Endothelial cell of umbilical vein (primary cell): ENCODE measurements at regions not wholly inside any gene's neighbourhood (a gene's known extent, or its start where the extent isn't known, plus 50 kb on each side); places are given as distances from the start of the nearest gene placed in this dataset.

ENCODE experiments used
- BruUV-seq: library from RNA; stranded (reverse); fragments of 400-500 nt; replicated peaks from 2 replicates; lab custom pipeline; 2021; lab: Mats Ljungman, UMichigan
- CTCF ChIA-PET: fragments of 300-600, 350-600 bp; sonication (Branson Sonifier 250); formaldehyde crosslinking; loops from one replicate; lab custom pipeline; 2021; ENCODE audit warnings: antibody characterized with exemption, inconsistent platforms; lab: Charles Lee
- POLR2A ChIA-PET: fragments of 300-600, 350-600 bp; sonication (Branson Sonifier 250); formaldehyde crosslinking; loops from one replicate; lab custom pipeline; 2021; ENCODE audit warnings: antibody characterized with exemption, inconsistent platforms; lab: Charles Lee
- DNase-seq: peaks from one replicate; pipeline ENCODE4 v3.0.0-alpha.2; 2011; ENCODE audit warnings: low read depth, low spot score
- FAIRE-seq: peaks from 2 replicates; lab custom pipeline; 2011; peaks lifted over from hg19 to GRCh38; lab: Jason Lieb, UNC
- H2AFZ ChIP-seq: 2 replicates; pipeline ENCODE4 v1.6.0; 2012; ENCODE audit warnings: low read depth, low read length, control low read depth, inconsistent platforms
- H3K27ac ChIP-seq: 2 replicates; pipeline ENCODE4 v1.5.1; 2011; ENCODE audit warnings: low read depth, mild to moderate bottlenecking, control low read depth, low read length, moderate library complexity; ENCODE audit not compliant: insufficient read depth
- H3K27me3 ChIP-seq, 2 experiments: 2 replicates each; pipeline versions ENCODE4 v1.6.0 to v1.6.1; 2011; ENCODE audit warnings: low read length in 2 of 2, mixed read lengths in 1 of 2; ENCODE audit not compliant: control insufficient read depth in 2 of 2, insufficient read depth in 2 of 2
- H3K36me3 ChIP-seq, 2 experiments: 2 replicates in 1 of 2; 3 replicates in 1 of 2; pipeline ENCODE4 v1.5.1; 2011; ENCODE audit warnings: low read length in 2 of 2, mild to moderate bottlenecking in 1 of 2, moderate library complexity in 1 of 2; ENCODE audit not compliant: control insufficient read depth in 2 of 2, insufficient read depth in 2 of 2; ENCODE audit errors: extremely low read depth in 1 of 2
- H3K4me1 ChIP-seq: 3 replicates; pipeline ENCODE4 v1.5.1; 2011; ENCODE audit warnings: mild to moderate bottlenecking, low read length; ENCODE audit not compliant: control insufficient read depth, insufficient read depth; ENCODE audit errors: extremely low read depth
- H3K4me2 ChIP-seq: 2 replicates; pipeline ENCODE4 v1.6.1; 2011; ENCODE audit warnings: low read length, control low read depth, mixed read lengths; ENCODE audit not compliant: insufficient read depth
- H3K4me3 ChIP-seq, 3 experiments: fragments of 200-600 bp in 1 of 3; sonication (generic), shearing (Covaris generic) in 1 of 3; replicated peaks in 1 of 3; 2 replicates each; pipeline ENCODE4 v1.5.1; 2011 to 2016; ENCODE audit warnings: control low read depth in 3 of 3, low read length in 3 of 3, mild to moderate bottlenecking in 2 of 3, inconsistent platforms in 1 of 3, low read depth in 1 of 3, moderate library complexity in 1 of 3; ENCODE audit not compliant: insufficient read depth in 1 of 3
- H3K79me2 ChIP-seq: 2 replicates; pipeline ENCODE4 v1.6.0; 2012; ENCODE audit warnings: low read length, inconsistent platforms; ENCODE audit not compliant: control insufficient read depth, insufficient read depth
- H3K9ac ChIP-seq: replicated peaks from 2 replicates; pipeline ENCODE3; 2011; ENCODE audit warnings: low read length, control low read depth; ENCODE audit not compliant: insufficient read depth; ENCODE audit errors: extremely low read depth
- H3K9me1 ChIP-seq: replicated peaks from 3 replicates; pipeline ENCODE4 v1.6.0; 2011; ENCODE audit warnings: mild to moderate bottlenecking, low read length; ENCODE audit not compliant: control insufficient read depth, insufficient read depth; ENCODE audit errors: extremely low read depth
- H3K9me3 ChIP-seq: replicated peaks from 2 replicates; pipeline ENCODE4 v1.5.1; 2012; ENCODE audit warnings: low read length, inconsistent platforms; ENCODE audit not compliant: control insufficient read depth, insufficient read depth
- H4K20me1 ChIP-seq: replicated peaks from 2 replicates; pipeline ENCODE3; 2011; ENCODE audit warnings: mild to moderate bottlenecking, low read length; ENCODE audit not compliant: control insufficient read depth, insufficient read depth; ENCODE audit errors: extremely low read depth
- EZH2 ChIP-seq: IDR thresholded peaks from 2 replicates; pipeline ENCODE4 v1.6.1; 2012; ENCODE audit warnings: borderline replicate concordance, low read depth, mild to moderate bottlenecking, moderate library complexity, low read length, inconsistent platforms; ENCODE audit not compliant: severe bottlenecking
- FOS ChIP-seq: IDR thresholded peaks from 2 replicates; pipeline ENCODE4 v1.6.1; 2011; ENCODE audit warnings: mild to moderate bottlenecking, low read length, moderate library complexity, borderline replicate concordance; ENCODE audit not compliant: insufficient read depth
- GATA2 ChIP-seq: IDR thresholded peaks from 2 replicates; pipeline ENCODE4 v1.7.0; 2011; ENCODE audit warnings: low read depth, mild to moderate bottlenecking, moderate library complexity, mixed read lengths, low read length; ENCODE audit not compliant: insufficient read length, insufficient read depth
- MYC ChIP-seq: IDR thresholded peaks from one replicate; pipeline ENCODE4 v1.6.1; 2011; ENCODE audit warnings: mild to moderate bottlenecking, low read depth, low read length
- POLR2A ChIP-seq: IDR thresholded peaks from 2 replicates; pipeline ENCODE4 v1.6.1; 2012; ENCODE audit warnings: low read depth, mild to moderate bottlenecking, control low read depth, low read length
- dilution Hi-C: fragments of 300-500 bp; cut with MboI; formaldehyde crosslinking; loops from one replicate; pipeline ENCODE4 v1.15.0; 2019; ENCODE audit warnings: low sequenced_read_pairs; ENCODE audit not compliant: extremely low pct_ligation_motif_present
- intact Hi-C: fragments of 100-400 bp; cut with micrococcal nuclease; formaldehyde crosslinking; loops from one replicate; pipeline ENCODE4 v1.10.0; 2022
- TF ChIP-seq, protein P1 (sequence below), 2 donors: IDR thresholded peaks; 1 replicate in 1 of 2; 2 replicates in 1 of 2; pipeline ENCODE4 v1.5.1; 2011; ENCODE audit warnings: low read length in 2 of 2, mild to moderate bottlenecking in 2 of 2, moderate library complexity in 2 of 2, control low read depth in 1 of 2, inconsistent platforms in 1 of 2, low read depth in 1 of 2; ENCODE audit not compliant: insufficient read depth in 1 of 2; ENCODE audit errors: extremely low read depth in 1 of 2
- TF ChIP-seq, protein P2 (sequence below): IDR thresholded peaks from 2 replicates; pipeline ENCODE4 v1.6.1; 2011; ENCODE audit not compliant: insufficient read depth, insufficient read length

DNA sequence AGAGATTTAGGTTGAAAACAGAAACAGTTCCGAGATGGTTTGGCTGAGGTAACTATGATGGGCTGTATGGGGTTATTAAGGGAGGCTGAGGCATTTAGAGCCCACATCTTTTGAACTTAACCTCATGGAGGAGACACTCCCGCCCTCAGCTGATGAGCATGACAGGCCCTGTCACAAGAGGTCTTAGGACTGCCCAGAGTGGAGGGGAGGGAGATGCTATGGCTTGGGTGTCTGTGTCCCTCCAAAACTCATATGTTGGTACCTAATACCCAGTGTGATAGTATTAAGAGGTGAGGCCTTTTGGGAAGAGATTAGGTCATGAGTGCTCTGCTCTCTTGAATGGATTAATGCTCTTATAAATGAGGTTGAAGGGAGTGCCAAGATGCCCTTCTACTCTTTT is 126.6 kb downstream of the CDC5L start:
- Histone ChIP-seq H3K27ac (no peak overlapping the region), H3K9me3 (no peaks in the 10 kb centered on the region), H3K4me1 (no peaks in the 10 kb centered on the region), H3K27me3 (peaks cover 0 to 6% of the 10 kb centered on the region in 2 experiments), H3K79me2 (no peaks in the 10 kb centered on the region), H3K4me3 (no peak overlapping the region), H3K4me2 (no peak overlapping the region), H3K36me3 (no peaks in the 10 kb centered on the region), H2AFZ (no peak overlapping the region), H3K9ac (no peak overlapping the region), H4K20me1 (no peaks in the 10 kb centered on the region), H3K9me1 (no peaks in the 10 kb centered on the region)
- DNase-seq, result no peak
- ChIA-PET POLR2A (no interaction called here), CTCF (interaction anchor here (0.9 to 1.4 kb wide), 4 partner anchors 11 to 38 kb away, joined by 3 to 6 read pairs (median 3); no protein-coding TSS in a partner anchor)
- no TSS peak for BruUV-seq
- TF ChIP-seq FOS (no peak), GATA2 (no peak), POLR2A (no peak), MYC (no peak), EZH2 (no peak)
- TF ChIP-seq, protein P1, sequence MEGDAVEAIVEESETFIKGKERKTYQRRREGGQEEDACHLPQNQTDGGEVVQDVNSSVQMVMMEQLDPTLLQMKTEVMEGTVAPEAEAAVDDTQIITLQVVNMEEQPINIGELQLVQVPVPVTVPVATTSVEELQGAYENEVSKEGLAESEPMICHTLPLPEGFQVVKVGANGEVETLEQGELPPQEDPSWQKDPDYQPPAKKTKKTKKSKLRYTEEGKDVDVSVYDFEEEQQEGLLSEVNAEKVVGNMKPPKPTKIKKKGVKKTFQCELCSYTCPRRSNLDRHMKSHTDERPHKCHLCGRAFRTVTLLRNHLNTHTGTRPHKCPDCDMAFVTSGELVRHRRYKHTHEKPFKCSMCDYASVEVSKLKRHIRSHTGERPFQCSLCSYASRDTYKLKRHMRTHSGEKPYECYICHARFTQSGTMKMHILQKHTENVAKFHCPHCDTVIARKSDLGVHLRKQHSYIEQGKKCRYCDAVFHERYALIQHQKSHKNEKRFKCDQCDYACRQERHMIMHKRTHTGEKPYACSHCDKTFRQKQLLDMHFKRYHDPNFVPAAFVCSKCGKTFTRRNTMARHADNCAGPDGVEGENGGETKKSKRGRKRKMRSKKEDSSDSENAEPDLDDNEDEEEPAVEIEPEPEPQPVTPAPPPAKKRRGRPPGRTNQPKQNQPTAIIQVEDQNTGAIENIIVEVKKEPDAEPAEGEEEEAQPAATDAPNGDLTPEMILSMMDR (IDR thresholded peaks at IDR 0.05; ENCODE audit: extremely low read depth in 1 of 2, insufficient read depth in 1 of 2, low read depth in 1 of 2, low read length in 2 of 2), result no peak
- TF ChIP-seq, protein P2, sequence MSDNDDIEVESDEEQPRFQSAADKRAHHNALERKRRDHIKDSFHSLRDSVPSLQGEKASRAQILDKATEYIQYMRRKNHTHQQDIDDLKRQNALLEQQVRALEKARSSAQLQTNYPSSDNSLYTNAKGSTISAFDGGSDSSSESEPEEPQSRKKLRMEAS, result no peak
- dilution Hi-C loops, result no loop called here
- intact Hi-C loops, result no loop called here
- no peak for FAIRE-seq
